Brain microvascular endothelial cell (primary cell): ENCODE measurements at regions not wholly inside any gene's neighbourhood (a gene's known extent, or its start where the extent isn't known, plus 50 kb on each side); places are given as distances from the start of the nearest gene placed in this dataset.

Experiments
- DNase-seq: peaks from one replicate; pipeline ENCODE4 v3.0.0-alpha.2; 2020
- H3K27ac ChIP-seq: fragments of 250-450 bp; sonication (Bioruptor Pico); 2 replicates; pipeline ENCODE4 v1.5.1; 2020; ENCODE audit warnings: mild to moderate bottlenecking, moderate library complexity
- H3K27me3 ChIP-seq: fragments of 250-450 bp; sonication (Bioruptor Pico); replicated peaks from 2 replicates; pipeline ENCODE4 v1.5.1; 2020; ENCODE audit warnings: mild to moderate bottlenecking
- H3K36me3 ChIP-seq: fragments of 250-450 bp; sonication (Bioruptor Pico); replicated peaks from 2 replicates; pipeline ENCODE4 v1.5.1; 2020; ENCODE audit warnings: mild to moderate bottlenecking
- H3K4me3 ChIP-seq: 2 replicates; pipeline ENCODE4 v1.5.1; 2011; ENCODE audit warnings: low read depth, mild to moderate bottlenecking, control low read depth, low read length, moderate library complexity
- CTCF ChIP-seq: IDR thresholded peaks from 2 replicates; pipeline ENCODE4 v1.5.1; 2011; ENCODE audit warnings: low read depth, mild to moderate bottlenecking, moderate library complexity, low read length, control low read depth, inconsistent platforms; ENCODE audit errors: missing control alignments
- in situ Hi-C: cut with HindIII; loops from 2 replicates; pipeline ENCODE4 v1.10.0; 2017; ENCODE audit warnings: low sequenced_read_pairs, low pct_ligation_motif_present

GRCh38 chr17:33370401-33370800 is 77.3 kb upstream of the ASIC2 start:
- H3K4me3 ChIP-seq: no peak overlapping the region
- H3K27me3 ChIP-seq: no peaks in the 10 kb centered on the region
- H3K27ac ChIP-seq: no peak overlapping the region
- DNase-seq: no peak
- no peaks in the 10 kb centered on the region for H3K36me3 ChIP-seq
- no peak for TF ChIP-seq CTCF
- in situ Hi-C loops: no loop called here

GRCh38 chr17:33371377-33371776 is 78.3 kb upstream of the ASIC2 start:
- no peak for TF ChIP-seq CTCF
- H3K27me3 ChIP-seq: no peaks in the 10 kb centered on the region
- no peaks in the 10 kb centered on the region for H3K36me3 ChIP-seq
- in situ Hi-C loops: no loop called here
- H3K27ac ChIP-seq: no peak overlapping the region
- no peak overlapping the region for H3K4me3 ChIP-seq
- DNase-seq: no peak

- H3K27me3 ChIP-seq: no peaks in the 10 kb centered on the region
- no peak overlapping the region for H3K27ac ChIP-seq
- DNase-seq: no peak
- in situ Hi-C loops: no loop called here
- H3K36me3 ChIP-seq: no peaks in the 10 kb centered on the region
- TF ChIP-seq CTCF: no peak
- no peak overlapping the region for H3K4me3 ChIP-seq
Observed at GRCh38 chr17:33373273-33373672, 80.2 kb upstream of the ASIC2 start.

GRCh38 chr17:33375103-33375502 is 82.0 kb upstream of the ASIC2 start:
- Histone ChIP-seq H3K36me3 (no peaks in the 10 kb centered on the region), H3K27ac (no peak overlapping the region), H3K27me3 (no peaks in the 10 kb centered on the region), H3K4me3 (no peak overlapping the region)
- TF ChIP-seq CTCF: no peak
- in situ Hi-C loops: no loop called here
- DNase-seq: no peak

GRCh38 chr17:33375783-33376182 is 82.7 kb upstream of the ASIC2 start:
- H3K4me3 ChIP-seq: no peak overlapping the region
- no peaks in the 10 kb centered on the region for H3K36me3 ChIP-seq
- DNase-seq: no peak
- TF ChIP-seq CTCF: no peak
- no peaks in the 10 kb centered on the region for H3K27me3 ChIP-seq
- no peak overlapping the region for H3K27ac ChIP-seq
- in situ Hi-C loops: no loop called here

- no peaks in the 10 kb centered on the region for H3K27me3 ChIP-seq
- H3K36me3 ChIP-seq: no peaks in the 10 kb centered on the region
- no peak for DNase-seq
- TF ChIP-seq CTCF: no peak
- no peak overlapping the region for H3K4me3 ChIP-seq
- in situ Hi-C loops: no loop called here
- H3K27ac ChIP-seq: no peak overlapping the region
Observed at GRCh38 chr17:33377837-33378595, 84.9 kb upstream of the ASIC2 start.
